ENCODE measurements at regions not wholly inside any gene's neighbourhood (a gene's known extent, or its start where the extent isn't known, plus 50 kb on each side); places are given as distances from the start of the nearest gene placed in this dataset.

DNA sequence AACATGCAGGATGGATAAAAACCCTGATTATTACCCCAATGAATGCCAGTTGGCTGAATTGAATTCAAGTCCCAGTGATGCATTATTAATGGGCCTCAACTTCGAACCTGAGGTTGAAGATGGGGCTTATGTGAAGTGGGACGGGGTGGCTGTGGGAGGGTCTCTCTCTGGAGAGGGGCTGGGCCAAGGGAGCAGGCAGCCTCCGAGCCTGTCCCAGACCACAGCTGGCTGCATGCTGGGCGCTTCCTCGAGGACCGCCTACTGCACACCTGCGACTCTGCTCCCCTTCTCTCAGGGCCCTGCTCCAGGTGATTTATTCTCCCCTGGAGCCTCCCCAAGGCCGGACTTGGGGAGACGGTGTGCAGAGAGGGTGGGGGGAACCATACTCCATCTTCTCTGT is 568.3 kb downstream of the CCDC171 start:
- Mint-ChIP-seq H3K4me3 (no peak overlapping the region), H3K4me1 (peaks cover 28% of the 10 kb centered on the region), H3K27me3 (ENCODE audit: low read depth) (no peaks in the 10 kb centered on the region), H3K27ac (no peak overlapping the region), H3K36me3 (no peaks in the 10 kb centered on the region), H3K9me3 (peaks cover 3% of the 10 kb centered on the region)
- TF ChIP-seq, protein P1, sequence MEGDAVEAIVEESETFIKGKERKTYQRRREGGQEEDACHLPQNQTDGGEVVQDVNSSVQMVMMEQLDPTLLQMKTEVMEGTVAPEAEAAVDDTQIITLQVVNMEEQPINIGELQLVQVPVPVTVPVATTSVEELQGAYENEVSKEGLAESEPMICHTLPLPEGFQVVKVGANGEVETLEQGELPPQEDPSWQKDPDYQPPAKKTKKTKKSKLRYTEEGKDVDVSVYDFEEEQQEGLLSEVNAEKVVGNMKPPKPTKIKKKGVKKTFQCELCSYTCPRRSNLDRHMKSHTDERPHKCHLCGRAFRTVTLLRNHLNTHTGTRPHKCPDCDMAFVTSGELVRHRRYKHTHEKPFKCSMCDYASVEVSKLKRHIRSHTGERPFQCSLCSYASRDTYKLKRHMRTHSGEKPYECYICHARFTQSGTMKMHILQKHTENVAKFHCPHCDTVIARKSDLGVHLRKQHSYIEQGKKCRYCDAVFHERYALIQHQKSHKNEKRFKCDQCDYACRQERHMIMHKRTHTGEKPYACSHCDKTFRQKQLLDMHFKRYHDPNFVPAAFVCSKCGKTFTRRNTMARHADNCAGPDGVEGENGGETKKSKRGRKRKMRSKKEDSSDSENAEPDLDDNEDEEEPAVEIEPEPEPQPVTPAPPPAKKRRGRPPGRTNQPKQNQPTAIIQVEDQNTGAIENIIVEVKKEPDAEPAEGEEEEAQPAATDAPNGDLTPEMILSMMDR (IDR thresholded peaks at IDR 0.05; ENCODE audit: unreplicated experiment) = no peak
- DNase-seq (ENCODE audit: low spot score in 2 of 2, unreplicated experiment in 2 of 2) = no peak

DNA sequence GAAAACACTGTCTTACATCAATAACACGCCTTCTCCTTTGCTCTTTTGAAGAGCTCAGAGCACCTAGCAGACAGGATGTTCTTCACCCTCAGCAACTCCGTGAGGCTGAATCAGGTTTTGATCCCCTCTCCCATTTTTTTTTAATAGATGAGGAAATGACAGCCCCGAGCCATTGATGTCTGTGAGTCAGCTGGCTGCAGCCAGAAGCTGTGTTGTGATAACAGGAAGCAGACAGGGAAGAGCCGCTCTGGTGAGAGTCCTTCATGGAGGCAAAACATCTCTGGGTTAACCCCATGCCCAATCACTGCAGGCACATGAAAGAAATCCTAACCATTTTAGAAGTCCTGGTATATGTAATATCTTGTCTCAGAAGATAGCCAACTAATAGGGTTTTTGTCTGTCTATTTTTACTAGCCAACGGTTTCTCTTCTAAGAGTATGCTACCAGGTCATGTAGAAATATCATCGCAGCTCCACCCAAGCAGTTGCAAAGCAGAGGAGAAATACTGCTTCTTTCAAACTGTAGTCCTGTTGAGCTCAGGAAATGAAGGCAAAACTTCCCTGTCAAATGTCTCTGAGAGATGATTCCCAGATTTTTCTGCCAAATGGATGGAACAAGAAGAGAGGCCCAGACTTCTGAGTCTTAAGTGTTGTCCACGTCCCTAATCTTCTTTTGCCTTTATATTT is 568.9 kb downstream of the CCDC171 start:
- TF ChIP-seq, protein P1 (IDR thresholded peaks at IDR 0.05; ENCODE audit: unreplicated experiment) = no peak
- Mint-ChIP-seq H3K4me3 (no peak overlapping the region), H3K27me3 (ENCODE audit: low read depth) (no peaks in the 10 kb centered on the region), H3K9me3 (peaks cover 3% of the 10 kb centered on the region), H3K36me3 (no peaks in the 10 kb centered on the region), H3K4me1 (peaks cover 33% of the 10 kb centered on the region), H3K27ac (no peak overlapping the region)
- DNase-seq (ENCODE audit: low spot score in 2 of 2, unreplicated experiment in 2 of 2) = no peak

DNA sequence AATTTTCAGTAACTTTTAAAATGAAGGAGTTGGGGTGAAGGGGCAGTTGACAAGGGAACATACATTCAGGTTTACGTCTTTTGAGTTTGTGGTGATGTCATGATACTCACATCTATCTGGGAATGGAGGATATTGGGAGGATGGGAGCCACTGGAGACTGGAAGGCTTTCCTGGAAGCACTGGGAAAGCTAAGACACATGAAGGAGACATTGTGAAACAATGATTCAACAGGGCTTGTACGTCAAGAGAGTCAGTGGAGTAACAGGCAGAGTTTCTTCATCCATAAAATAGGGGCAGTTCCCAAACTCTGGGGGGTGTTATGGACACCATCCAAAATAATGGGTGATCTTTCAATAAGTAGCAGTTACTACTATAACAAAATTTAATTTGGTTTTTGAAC is 572.8 kb downstream of the CCDC171 start:
- Mint-ChIP-seq H3K9me3 (peaks cover 14% of the 10 kb centered on the region), H3K27me3 (ENCODE audit: low read depth) (no peaks in the 10 kb centered on the region), H3K4me1 (peaks cover 20% of the 10 kb centered on the region), H3K27ac (no peak overlapping the region), H3K36me3 (no peaks in the 10 kb centered on the region), H3K4me3 (no peak overlapping the region)
- TF ChIP-seq, protein P1 (IDR thresholded peaks at IDR 0.05; ENCODE audit: unreplicated experiment) = no peak
- no peak for DNase-seq (ENCODE audit: low spot score in 2 of 2, unreplicated experiment in 2 of 2)

DNA sequence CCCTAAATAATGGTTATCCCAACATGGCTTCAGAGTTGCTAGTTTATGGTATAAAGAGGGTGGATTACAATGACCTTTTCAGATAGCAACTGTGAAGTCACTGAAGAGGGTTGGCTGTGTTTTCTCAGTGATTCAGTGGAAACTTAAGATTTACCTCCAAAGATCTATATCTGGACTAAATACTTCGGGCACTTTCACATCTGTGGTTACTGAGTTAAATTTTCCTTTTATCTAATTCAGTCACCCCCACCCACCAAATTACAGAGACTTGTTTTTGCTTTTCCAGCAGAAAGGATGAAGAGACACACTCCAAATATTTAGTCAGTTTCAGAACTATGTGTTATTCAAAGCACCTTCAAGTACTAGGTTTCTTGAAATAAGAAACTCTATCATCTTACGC is 573.2 kb downstream of the CCDC171 start:
- TF ChIP-seq, protein P1 (IDR thresholded peaks at IDR 0.05; ENCODE audit: unreplicated experiment) = no peak
- peak overlapping the region; percentile 19 for H3K27ac Mint-ChIP-seq
- no peaks in the 10 kb centered on the region for H3K27me3 Mint-ChIP-seq (ENCODE audit: low read depth)
- peaks cover 17% of the 10 kb centered on the region for H3K4me1 Mint-ChIP-seq
- H3K36me3 Mint-ChIP-seq = no peaks in the 10 kb centered on the region
- H3K4me3 Mint-ChIP-seq = no peak overlapping the region
- no peak for DNase-seq (ENCODE audit: low spot score in 2 of 2, unreplicated experiment in 2 of 2)
- H3K9me3 Mint-ChIP-seq = peaks cover 14% of the 10 kb centered on the region

DNA sequence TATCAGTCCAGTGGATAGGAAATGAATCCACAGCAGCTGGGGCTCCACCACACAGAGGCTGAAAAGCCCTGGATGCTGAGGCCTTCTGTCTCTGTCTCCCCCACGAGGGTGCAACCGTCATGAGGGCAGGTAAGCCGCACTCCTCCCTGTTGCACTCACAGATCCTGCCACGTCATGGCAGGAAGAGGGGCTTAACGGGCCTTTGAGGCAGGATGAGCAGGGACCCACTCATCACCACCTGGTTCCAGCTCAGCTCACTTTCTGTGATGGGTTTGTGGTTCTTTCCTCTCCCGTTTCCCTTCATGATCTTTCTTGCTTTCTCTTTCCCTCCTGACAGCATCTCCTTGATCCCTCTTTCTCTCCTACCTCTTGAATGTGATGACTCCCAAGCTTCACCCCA is 575.2 kb downstream of the CCDC171 start:
- Mint-ChIP-seq H3K27me3 (ENCODE audit: low read depth) (no peaks in the 10 kb centered on the region), H3K9me3 (peaks cover 14% of the 10 kb centered on the region), H3K27ac (no peak overlapping the region), H3K36me3 (no peaks in the 10 kb centered on the region), H3K4me1 (peaks cover 8% of the 10 kb centered on the region), H3K4me3 (no peak overlapping the region)
- DNase-seq (ENCODE audit: low spot score in 2 of 2, unreplicated experiment in 2 of 2) = no peak
- TF ChIP-seq, protein P1 (IDR thresholded peaks at IDR 0.05; ENCODE audit: unreplicated experiment) = no peak

All from mesothelial cell of epicardium (in vitro differentiated cells).